H54 (cell line): ENCODE measurements at regions not wholly inside any gene's neighbourhood (a gene's known extent, or its start where the extent isn't known, plus 50 kb on each side); places are given as distances from the start of the nearest gene placed in this dataset.

Source experiments
- DNase-seq: peaks from one replicate; pipeline ENCODE4 v3.0.0; 2011; ENCODE audit warnings: low spot score, mixed read lengths; ENCODE audit not compliant: insufficient read length
- FAIRE-seq: peaks from 3 replicates; lab custom pipeline; 2011; peaks lifted over from hg19 to GRCh38; lab: Jason Lieb, UNC
- POLR2A ChIP-seq: IDR thresholded peaks from 2 replicates; pipeline ENCODE4 v1.6.1; 2011; ENCODE audit warnings: low read depth, mild to moderate bottlenecking, low read length

DNA sequence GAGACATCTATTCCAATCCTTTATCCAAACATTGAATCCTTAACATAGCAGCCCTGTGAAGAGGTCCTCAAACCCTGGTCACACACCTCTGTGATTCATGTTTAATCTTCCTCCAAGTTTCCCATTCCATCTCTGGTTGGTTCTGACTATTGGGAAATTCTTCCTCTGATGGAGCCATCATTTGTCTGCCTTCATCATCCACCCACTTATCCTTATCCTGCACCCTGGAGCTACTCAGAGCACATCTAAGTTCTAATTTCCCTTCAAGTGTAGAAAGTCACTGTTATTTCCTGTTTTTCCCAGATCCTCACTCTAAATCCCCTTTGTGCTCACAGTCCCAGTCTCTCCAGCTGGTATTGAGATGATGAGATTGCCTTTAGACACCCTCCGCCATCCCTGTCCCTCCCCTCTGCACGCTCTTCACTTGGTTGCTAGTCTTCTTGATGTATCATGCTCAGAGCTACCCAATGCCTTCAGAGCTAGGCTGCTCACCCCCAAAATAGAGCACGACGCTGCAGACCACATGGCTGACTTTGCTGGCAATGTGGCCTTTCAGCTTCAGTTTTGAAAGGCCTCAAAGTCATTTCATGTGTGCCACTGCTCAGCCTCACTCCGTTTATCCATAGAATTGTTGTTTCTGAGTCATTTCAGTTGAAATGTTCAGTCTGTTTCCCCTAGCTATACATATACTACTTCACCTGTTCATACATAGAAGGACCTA lies 154.3 kb downstream of the PALM2AKAP2 start:
- DNase-seq: no peak
- no peak for TF ChIP-seq POLR2A
- no peak for FAIRE-seq

- FAIRE-seq (no peak), DNase-seq (no peak)
- TF ChIP-seq POLR2A: no peak
Observed at GRCh38 chr9:109934857-109935215, 154.8 kb downstream of the PALM2AKAP2 start.

DNA sequence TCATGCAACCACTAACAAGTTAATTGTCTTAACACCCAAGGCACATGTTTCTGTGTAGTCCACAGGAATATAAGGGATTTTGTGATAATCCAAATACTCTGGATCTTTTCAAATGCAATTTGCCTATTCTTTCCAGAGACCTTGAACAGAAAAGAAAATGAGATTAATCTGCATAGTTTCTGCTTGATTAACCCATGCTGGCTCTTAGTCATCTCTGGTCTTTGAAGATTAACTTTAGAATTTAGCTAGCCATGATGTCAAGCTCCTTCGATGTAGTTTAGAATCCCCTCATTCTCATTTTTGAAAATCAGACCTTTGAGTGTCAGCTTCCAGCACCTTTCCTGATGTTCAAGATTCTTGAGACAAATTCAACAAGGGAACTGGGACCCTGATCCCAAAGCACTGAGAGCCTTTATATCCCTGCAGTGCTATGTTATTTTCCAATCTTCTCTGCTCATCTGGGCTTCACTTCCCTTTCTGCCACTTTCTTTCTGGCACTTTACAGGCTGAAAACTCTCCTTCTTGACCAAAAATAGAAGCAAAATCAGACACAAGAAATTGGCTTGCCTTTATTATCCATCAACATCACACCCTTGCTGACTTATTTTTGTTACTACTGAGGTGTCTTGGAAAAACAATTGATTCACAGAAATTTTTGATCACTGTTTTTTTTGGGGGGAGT lies 155.5 kb downstream of the PALM2AKAP2 start:
- peak; percentile 15 for FAIRE-seq
- no peak for DNase-seq
- TF ChIP-seq POLR2A: no peak

GRCh38 chr9:109937861-109938453 lies 158.0 kb downstream of the PALM2AKAP2 start:
- DNase-seq (no peak), FAIRE-seq (no peak)
- no peak for TF ChIP-seq POLR2A

DNA sequence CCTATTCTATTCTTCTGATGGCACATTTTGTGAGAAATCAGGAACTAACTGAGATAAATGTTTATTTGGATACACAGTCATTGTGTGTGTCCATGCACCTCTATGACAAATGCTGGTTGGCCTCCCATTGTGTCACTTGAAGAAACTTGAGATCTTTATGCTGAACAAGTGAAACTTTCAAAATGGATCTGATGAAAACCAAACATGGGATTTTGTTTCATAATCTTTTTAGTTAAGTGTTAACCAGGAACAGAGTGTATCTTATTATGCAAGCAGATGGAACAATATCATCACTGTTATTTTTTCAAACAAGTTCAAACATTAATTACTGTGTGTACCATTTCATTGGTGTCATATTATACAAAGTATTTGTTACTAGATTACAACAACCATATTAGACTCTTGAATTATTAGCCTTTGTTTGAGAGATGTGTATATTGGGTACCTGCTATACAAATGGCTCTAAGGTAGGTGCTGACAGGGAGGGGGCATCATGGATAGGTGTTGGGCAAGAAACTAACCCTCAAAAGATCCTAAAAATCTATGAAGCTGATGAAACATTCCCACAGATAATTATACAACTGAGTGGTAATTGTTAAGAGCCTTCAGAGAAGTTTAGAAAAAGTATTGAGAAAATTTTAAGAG lies 159.8 kb downstream of the PALM2AKAP2 start:
- TF ChIP-seq POLR2A: no peak
- DNase-seq: no peak
- no peak for FAIRE-seq

DNA sequence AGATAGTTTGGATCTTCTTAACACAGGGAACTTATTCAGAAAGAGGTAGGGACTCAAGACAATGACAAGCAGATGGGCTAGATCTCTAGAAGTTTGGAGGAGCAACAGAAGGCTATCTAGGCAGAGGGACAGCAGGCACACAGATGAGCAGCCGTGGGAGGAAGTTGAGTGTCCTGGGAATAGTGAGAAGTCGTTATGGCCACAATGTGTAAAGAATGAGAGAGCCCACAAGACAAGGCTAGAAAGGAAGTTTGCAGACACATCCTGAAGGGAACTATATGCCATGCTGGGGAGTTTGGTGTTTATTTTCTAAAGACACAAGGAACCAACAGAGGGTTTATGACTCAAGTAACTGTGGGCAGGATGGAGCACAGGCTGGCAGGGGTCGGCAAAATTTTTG lies 160.6 kb downstream of the PALM2AKAP2 start:
- DNase-seq: no peak
- no peak for FAIRE-seq
- no peak for TF ChIP-seq POLR2A

DNA sequence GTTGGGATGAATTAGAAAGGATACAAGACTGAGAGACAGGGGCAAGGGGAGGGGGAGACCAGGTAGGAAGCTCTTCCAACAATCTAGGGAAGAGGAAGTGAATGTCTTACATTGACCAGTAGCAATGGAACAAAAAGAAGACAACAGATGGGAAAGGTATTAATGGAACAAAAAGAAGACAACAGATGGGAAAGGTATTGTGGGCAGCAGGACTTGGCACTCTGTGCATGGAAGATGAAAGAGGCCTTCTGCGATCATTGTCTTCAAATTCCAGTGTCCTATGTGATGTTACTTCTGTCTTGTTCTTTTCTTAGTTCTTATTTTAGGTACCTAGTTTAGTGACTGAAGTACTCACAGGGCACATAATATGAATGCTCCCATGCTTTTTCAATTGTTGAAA lies 161.8 kb downstream of the PALM2AKAP2 start:
- DNase-seq: no peak
- TF ChIP-seq POLR2A: no peak
- no peak for FAIRE-seq

GRCh38 chr9:109945573-109945972 lies 165.6 kb downstream of the PALM2AKAP2 start:
- DNase-seq: no peak
- no peak for TF ChIP-seq POLR2A
- no peak for FAIRE-seq

DNA sequence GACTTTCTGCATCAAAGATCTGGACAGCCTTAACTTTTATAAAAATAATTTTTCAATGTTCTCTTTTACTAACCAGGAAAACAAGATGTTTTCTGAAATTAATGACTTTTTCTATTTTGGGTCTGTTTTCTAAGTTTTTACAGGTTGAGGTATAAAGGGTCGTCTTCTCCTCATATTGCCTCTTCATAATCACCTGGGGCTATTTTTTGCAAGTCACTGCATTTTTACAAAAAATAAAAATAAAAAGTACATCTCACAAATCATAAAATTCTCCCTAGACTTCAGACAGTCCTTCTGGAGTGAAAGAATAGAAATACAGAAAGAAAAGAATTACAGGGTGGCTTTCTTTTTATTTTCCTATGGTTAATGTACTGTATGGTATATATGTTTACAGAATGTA lies 168.5 kb downstream of the PALM2AKAP2 start:
- no peak for TF ChIP-seq POLR2A
- FAIRE-seq (no peak), DNase-seq (no peak)

GRCh38 chr9:109950710-109951443 lies 170.9 kb downstream of the PALM2AKAP2 start:
- FAIRE-seq (peak; percentile 23), DNase-seq (no peak)
- TF ChIP-seq POLR2A: no peak

DNA sequence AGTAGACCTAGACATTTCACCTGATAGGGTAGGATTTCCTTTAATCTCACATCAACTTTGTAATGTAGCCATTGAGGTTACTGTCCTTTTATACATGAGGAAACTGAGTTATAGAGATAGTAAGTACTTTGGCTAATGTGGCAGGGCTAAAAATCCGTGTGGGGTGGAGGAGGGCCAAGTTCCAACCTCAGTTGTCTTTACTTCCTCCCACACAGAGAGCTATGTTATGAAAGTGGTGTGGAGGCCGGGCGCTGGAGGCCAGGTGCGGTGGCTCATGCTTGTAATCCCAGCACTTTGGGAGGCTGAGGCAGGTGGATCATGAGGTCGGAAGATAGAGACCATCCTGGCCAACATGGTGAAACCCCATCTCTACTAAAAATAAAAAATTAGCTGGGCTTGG lies 173.3 kb downstream of the PALM2AKAP2 start:
- TF ChIP-seq POLR2A: no peak
- FAIRE-seq (no peak), DNase-seq (no peak)

DNA sequence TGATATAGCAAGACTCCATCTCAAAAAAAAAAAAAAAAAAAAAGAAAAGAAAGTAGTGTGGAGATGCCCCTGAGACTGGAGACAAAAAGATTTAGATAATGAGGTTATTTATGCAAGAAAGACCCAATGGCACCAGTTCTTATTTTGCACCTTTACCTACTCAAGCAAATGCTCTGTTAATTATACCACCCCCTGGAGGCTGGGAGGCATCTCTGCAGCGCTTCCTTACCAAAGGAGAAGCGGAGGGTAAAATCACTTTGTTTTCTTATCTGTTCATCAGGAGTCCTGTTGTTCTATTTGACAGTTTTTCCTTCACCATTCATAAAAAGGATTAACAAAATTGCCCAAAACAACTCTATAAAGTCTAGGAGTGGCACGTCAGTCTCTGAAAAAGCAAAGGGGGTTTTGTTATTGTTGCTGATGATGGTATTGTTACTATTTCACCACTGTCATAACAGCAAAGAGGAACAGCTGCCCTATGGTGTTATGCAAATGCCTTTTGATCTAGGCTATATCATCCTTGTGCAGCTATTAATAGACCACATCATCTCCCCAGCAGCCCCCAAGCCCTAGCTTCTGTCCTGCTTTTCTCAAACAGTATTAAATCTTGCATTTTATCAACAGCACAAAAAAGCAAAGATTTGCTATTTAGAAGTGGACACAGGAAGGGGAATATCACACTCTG lies 174.0 kb downstream of the PALM2AKAP2 start:
- DNase-seq (no peak), FAIRE-seq (no peak)

More for the DNA sequence above, 174.0 kb downstream of the PALM2AKAP2 start:
- no peak for TF ChIP-seq POLR2A
